PC-9 (cell line): ENCODE measurements at regions not wholly inside any gene's neighbourhood (a gene's known extent, or its start where the extent isn't known, plus 50 kb on each side); places are given as distances from the start of the nearest gene placed in this dataset.

ENCODE experiments used
- EZH2 ChIP-seq: fragments of 200-600 bp; sonication (generic); IDR thresholded peaks from 2 replicates; pipeline ENCODE4 v1.8.0; 2017; ENCODE audit warnings: antibody characterized with exemption, low read depth
- TF ChIP-seq, protein P1 (sequence below): fragments of 200-600 bp; sonication (generic); conservative IDR thresholded peaks from 2 replicates; pipeline ENCODE4 v1.6.1; 2017; ENCODE audit warnings: mixed run types, antibody characterized with exemption, mild to moderate bottlenecking, moderate library complexity

DNA sequence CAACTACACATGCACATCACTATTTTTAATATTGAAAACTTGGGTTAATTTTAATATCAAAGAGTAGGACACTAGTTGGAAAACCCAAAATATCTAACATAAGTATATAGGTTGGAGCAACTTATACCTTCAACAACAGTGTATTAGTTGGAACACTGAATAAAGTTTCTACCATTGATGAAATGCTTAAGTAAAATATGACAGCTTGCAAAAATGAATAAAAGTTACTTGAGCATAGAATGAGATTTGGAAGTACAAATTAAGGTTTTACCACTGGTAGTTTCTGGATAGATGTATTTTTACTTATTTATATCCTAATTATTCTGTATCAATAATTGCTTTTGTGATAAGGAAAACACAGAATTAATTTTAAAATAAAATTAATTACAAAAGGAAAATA lies 1079.6 kb downstream of the ADGRL3 start:
- TF ChIP-seq, protein P1, sequence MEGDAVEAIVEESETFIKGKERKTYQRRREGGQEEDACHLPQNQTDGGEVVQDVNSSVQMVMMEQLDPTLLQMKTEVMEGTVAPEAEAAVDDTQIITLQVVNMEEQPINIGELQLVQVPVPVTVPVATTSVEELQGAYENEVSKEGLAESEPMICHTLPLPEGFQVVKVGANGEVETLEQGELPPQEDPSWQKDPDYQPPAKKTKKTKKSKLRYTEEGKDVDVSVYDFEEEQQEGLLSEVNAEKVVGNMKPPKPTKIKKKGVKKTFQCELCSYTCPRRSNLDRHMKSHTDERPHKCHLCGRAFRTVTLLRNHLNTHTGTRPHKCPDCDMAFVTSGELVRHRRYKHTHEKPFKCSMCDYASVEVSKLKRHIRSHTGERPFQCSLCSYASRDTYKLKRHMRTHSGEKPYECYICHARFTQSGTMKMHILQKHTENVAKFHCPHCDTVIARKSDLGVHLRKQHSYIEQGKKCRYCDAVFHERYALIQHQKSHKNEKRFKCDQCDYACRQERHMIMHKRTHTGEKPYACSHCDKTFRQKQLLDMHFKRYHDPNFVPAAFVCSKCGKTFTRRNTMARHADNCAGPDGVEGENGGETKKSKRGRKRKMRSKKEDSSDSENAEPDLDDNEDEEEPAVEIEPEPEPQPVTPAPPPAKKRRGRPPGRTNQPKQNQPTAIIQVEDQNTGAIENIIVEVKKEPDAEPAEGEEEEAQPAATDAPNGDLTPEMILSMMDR: no peak
- TF ChIP-seq EZH2: no peak
